GM18508 (cell line): ENCODE measurements at regions not wholly inside any gene's neighbourhood (a gene's known extent, or its start where the extent isn't known, plus 50 kb on each side); places are given as distances from the start of the nearest gene placed in this dataset.

Experiments used
- ATAC-seq: cut with Tn5 transposase; IDR thresholded peaks from one replicate; pipeline ENCODE4 v1.9.1; 2021; ENCODE audit warnings: moderate number of reproducible peaks; ENCODE audit not compliant: insufficient read depth, unreplicated experiment

DNA sequence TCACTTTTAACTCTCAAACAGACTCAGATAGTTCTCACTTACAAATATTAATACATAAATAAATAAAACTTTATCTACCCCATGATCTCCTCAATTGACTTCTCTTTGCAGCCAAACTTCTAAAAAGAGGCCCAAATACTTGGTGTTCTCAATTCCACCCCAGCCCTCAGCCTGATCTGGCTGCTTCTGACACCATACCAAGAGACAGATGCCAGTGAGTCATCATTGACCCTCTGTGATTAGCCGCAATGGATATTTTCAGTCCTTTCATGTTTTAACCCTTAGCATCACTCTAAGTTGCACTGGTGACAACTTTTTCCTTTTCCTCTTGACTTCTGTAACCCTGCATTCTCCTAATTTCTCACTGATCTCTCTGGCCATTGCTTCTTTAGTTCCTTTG is 184.1 kb upstream of the ARHGAP20 start:
- ATAC-seq, result no peak

DNA sequence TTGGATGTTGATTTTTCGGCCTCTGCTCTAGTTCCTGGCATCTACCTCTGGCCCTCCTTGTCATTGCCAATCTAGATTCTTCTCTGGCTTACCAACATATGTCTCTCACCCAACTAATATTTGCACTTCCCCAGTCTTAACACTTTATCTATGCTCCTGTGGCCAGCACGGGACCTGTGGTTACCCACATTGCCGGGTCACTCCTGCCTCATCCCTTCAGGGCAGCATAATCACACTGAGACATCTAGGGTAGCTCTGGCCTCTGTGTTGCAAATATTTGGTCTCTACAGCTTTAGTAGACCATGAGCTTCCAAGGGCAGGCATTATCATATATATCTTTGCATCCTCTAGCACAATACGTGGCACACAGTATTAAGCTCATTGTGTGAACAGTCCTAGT is 182.0 kb upstream of the ARHGAP20 start:
- no peak for ATAC-seq

DNA sequence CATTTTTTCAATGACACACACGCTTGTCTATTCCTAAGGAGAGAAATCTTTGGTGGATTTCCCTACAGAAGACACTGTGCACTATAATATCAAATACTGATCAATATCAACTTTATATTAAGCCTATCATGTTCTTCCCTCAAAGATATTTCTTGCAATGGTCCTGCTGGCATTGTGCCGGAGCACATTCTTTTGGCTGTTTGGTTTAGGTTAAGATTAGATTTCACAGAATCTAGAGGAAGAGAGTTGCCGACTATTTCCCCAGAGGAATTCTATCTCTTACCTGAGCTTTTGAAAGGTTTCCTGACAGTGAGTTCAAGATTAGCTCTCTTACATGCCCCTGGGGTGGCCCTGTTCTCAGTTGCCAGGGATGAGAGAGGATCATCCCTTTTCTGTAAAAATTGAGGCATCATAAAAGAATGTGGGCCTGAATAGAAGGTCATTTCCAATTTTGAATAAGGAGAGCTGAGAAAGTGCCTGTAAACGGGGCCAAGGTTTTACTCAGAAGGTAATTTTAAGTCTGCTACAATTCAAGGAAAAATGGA is 180.6 kb upstream of the ARHGAP20 start:
- no peak for ATAC-seq

- no peak for ATAC-seq
Measured at GRCh38 chr11:110891411-110891810, 179.2 kb upstream of the ARHGAP20 start.

DNA sequence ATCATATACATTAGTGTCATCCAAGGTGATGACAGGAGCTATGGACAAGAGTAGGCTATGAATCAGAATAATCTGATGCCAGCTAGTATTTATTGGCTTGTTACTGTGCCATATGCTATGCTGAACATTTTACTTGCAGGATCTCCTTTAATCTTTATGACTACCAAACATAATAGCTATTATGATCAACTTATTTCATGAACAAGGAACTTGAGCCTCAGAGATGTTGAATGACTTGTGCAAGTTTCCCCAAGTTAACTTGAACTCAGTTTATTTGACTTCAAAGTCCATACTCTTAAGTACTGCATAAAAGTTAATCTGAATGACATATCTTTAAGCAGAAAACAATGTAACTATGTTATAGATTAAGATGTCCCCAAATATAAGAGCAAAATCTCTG is 178.8 kb upstream of the ARHGAP20 start:
- no peak for ATAC-seq

DNA sequence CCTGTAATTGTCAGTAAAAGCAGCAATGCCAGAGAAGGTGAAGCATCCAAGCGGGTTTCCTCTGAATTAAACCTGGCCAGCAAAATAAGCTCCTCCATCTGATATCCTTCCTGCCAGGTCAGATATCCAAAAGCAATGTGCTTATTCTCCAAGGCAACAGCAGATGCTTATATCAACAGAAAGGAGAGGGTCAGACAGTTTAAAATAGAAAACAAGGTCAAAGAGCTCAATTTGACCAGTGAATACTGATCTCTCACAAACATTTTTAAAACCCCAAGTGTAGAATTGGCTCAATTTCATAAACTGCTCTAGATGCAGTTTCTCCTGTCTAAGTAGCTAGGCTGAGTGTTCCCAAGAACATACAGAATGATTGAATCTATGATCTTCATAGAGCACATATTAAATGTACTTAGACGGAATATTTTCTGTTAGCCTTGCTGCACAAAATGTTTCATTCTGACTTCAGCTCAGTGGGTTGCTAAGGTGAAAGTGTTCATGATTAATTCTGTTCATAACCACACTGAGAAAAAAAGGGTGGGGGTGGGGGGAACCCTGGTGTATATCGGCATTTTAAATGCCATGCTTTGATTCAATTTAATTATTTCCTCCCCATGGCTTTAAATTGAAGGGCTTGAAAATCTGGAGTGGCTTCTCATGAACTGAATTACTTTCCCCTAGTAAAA is 174.2 kb upstream of the ARHGAP20 start:
- ATAC-seq, result no peak

DNA sequence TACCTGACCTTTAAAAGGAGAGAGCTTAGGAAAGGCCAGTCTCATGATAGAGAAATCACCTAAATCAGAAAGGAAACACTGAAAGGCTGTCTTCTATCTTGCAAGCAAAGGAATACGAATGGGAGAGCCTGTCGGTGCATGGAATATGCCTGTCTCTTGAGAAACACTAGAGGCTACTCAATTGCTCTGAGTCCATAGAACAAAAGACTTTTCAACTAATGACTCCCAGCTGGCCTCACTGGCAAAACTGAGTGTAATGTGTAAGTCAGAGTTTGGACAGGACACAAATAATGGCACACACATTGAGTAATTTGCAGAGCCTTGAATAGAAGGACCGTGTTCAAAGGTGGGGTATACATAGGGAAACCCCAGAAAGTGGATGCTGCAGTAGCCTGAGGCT is 171.0 kb upstream of the ARHGAP20 start:
- no peak for ATAC-seq

DNA sequence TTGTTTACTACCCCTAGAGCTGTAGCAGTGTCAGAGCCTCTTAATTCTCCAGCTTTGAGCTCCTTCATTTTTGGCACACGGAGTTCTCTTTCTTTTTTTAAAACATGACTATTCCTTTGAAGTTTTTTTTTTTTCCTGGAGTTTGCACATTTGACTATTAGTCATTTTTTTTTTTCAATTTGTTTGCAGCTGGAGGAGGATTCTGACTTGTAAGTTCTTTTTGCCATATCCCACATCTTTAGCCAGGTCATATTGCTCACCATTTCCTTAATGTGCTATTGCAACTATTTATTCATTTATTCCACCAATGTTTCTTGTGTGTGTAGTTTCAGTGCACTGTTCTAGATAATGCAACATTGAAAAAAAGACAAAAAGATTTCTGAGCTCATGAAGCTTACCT is 166.3 kb upstream of the ARHGAP20 start:
- no peak for ATAC-seq

DNA sequence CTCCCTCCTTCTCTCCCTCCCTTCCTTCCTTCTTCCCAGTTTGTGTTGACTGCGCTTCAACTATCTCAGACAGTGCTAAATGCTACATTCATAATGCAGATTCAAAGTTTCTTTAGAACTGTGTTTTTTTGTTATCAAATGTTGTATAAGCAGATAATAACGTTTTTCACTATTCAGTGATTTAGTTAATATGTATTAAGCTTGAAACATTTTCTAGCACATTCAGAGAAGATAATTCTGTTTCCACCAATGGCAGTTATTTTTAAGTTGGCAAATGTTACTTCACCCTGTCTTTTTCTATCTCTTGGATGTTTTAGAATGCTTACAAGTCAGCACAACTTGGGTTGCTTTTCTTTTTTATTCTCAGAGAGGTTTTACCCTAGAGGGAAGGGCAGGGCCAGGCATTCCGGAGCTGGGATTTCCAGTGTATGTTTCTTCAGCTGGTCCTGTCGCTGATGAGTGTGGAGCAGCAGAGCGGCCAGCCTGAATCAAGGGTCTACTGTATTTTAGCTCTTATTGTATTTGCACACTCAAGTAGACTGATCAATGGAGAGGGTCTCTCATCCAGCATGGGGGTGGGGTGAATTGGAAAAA is 162.3 kb upstream of the ARHGAP20 start:
- ATAC-seq, result no peak

GRCh38 chr11:110873975-110874374 is 161.7 kb upstream of the ARHGAP20 start:
- ATAC-seq, result no peak

DNA sequence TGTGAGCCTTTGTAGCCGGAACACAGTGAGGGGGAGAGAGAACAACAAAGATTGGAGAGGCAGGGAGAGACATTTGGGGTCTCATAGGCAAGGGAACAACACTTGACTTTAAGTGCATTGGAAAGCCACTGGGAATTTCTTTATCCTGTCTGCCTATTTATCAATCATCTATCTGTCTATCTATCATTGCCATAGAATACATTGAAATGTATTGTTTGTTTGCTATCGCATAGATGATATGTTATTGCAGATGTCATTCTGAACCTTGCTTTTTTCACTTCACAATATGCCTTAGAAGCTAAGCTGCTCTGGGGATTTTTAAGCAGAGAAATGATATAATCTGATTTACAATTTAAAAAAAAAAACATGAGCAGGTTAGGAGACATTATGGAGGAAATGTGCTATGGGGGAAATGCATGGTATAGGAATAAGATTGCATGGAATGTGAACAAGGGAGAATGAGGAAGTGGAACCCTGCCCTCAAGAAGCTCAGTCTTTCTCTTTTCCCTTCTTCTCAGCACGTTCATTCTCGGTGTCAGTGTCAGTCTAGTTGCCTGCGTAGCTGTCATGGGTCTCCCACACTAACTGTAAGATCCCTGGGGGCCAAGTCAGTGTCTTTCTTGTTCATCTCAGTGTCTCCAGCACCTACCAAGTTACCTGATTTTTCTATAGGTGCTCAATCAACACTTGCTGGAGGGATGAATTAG is 158.7 kb upstream of the ARHGAP20 start:
- no peak for ATAC-seq

DNA sequence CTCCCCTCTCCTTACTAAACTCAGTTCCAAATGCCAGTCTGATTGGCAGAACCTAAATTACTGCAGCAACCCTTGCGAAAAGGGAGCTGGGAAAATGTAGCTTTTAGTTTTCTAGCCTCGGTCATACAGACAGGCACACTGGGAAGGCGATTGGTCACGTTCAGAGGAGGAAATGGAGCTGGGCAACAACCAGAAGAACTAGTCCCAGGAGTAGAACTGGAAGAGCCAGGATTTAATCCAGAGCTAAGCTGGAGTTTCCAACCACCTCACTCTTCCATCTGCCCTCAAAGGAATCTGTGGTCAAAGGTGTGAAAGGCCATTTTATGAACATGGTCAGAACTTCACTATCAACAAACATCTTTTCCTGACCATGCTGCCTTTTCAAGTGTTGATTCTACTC is 155.7 kb upstream of the ARHGAP20 start:
- ATAC-seq, result no peak

DNA sequence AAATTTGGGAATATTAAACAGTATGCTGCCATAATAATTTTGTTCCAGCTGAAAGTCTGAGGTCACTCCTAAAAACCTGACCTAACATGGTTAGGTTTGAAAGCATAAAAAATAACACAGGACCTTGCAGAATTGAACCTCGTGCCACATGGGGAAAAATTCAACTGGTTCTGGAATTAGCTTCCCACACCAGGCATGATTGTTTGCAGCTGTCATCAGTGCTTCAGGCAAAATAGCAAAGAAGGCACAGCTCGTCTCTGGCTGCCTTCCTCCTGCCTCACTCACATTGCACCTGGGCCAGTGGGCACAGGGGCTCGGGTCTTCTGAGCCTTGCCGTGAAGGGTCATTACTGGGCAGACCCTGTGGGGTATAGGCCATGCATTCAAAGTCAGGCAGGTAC is 153.8 kb upstream of the ARHGAP20 start:
- ATAC-seq, result no peak

DNA sequence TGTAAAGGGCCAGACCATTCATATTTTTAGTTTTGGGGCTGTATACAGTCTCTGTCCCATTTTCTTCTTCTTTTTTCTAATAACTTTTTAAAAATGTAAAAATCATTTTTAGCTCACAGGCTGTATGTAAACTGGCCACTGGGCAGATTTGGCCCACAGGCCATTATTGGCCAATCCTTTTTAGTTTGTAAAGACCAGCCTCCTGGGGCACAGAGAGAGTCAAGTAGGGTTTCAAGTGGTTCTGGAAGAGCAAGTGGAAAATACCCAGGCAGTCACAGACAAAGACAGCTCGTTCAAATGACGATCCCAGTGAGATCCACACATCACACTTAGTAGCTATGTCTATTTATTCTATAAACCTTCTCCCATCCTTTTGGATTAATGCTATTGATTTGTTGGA is 150.2 kb upstream of the ARHGAP20 start:
- no peak for ATAC-seq

DNA sequence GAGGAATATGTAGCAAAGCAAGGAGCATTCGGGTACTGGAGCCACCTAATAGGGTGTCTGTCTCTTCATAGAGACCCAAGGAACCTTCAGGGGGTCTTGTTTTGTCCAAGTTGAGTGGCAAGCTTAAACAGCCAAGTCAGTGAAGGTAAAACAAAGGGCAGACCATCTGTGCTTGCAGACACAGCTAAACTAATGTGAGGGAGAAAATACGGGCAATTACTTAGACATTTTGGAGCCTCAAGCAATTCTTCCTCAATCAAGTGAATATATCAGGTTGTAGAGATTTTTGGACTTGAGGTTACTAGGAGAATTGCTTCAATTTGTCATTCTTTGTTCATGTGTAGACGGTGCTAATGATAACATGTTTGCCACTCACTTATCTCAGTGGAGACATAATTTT is 148.2 kb upstream of the ARHGAP20 start:
- ATAC-seq, result no peak

DNA sequence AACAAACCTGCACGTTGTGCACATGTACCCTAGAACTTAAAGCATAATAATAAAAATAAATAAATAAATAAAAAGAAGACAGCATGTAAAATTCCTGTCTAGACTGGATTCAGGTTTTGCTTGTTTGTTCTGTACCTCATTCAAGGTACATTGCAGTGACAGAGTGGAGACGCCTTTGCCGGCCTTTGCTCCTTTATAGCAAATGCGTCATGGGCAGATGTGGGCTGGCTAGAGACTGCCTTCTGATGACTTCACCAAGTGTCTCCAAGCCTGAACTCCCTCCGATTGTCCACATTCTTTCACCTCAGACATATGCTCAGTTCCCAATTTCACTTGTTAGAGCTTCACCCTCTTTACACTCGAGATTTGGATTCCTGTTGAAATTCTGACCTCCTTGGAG is 147.8 kb upstream of the ARHGAP20 start:
- no peak for ATAC-seq

GRCh38 chr11:110859240-110859840 is 147.1 kb upstream of the ARHGAP20 start:
- ATAC-seq, result no peak

DNA sequence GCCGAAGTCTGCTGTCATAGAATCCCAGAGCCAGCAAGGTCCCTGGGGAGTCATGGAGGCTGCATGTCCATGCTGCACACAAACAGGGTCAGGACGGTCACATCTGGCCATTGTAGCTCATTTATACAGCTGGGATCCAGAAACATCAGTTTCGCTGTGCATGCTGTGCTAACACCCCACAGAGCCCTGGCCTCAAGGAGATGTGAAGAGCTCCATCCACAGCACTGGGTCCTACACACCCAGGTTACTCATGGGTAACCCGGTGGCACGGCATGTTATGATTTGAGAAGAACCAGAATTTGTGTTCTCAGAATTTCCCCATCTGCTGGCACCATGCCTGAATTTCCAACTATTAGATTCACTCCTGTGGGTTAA is 146.3 kb upstream of the ARHGAP20 start:
- no peak for ATAC-seq

DNA sequence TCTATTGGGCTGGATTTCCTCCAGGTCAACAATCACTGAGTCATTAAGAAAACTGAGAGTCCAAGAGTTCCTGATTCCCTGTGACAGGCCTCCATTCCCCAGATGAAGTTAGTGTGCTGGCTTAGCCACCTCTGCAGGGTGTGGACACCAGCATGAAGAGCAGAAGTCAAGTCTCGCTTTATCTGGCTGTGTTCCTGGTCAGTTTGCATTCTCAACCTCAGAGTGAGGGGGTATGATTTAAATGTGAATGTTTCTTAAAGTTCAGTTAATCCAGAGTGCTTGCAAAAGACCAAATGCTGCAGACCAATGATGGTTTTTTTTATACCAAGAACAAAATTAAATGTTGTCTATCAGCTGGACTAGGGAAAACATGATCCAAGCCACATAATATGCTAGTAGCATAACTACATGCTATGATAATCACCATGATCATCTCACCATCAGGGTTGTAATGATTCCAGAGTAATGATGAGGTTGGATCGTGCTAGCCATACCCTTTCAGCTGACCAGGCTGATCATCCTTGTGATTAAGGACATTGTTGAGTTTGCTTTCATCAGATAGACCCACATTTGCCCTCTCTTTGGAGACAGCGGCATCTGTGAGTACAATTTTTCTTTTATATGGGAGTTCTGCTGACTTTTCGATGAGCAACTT is 145.8 kb upstream of the ARHGAP20 start:
- no peak for ATAC-seq

DNA sequence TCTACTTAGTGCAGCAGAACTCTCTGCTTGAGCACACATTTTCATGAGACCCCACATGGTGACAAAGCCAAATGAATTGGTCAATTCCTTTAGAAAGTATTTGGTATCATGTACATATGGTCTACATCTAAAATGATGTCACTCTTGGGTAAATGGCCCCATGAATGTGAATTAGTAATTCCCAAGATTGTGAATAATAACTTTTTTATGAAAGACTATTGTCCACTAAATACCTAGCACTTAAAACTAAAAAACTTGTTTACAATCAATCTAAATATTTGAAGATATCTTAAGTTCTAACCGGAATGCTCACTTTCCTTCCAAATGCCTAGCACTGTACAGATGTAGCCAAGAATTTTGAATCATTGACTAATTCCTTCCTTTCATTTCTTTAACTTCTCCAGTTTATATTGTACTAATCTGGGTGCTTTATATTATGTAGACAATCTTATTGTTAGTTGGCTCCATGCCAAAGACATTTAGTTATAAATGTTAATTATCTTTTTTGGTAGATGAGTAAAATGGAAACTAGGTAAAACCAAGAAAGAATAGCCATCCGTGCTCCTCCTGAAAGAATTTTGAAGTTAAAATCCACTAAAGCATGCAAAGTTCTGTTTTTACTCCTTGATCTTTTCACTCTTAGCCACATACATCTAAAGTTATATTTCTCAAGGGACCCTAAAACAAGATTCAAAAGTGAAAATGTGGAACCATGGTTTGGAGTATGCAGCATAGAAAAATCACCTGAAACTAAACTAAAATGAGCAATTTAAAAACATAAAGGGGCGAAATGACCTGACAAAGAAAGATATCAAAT is 145.0 kb upstream of the ARHGAP20 start:
- no peak for ATAC-seq
